HepG2 (cell line): ENCODE measurements at regions not wholly inside any gene's neighbourhood (a gene's known extent, or its start where the extent isn't known, plus 50 kb on each side); places are given as distances from the start of the nearest gene placed in this dataset.

Source experiments
- DMAP1 ChIP-seq: IDR thresholded peaks from 2 replicates; pipeline ENCODE4 v1.6.1; 2016
- E2F1 ChIP-seq: sonication (generic); formaldehyde crosslinking; IDR thresholded peaks from 2 replicates; pipeline ENCODE4 v1.5.0; 2020; ENCODE audit warnings: missing genetic modification reagents
- HNRNPL ChIP-seq: fragments of 200-400 bp; formaldehyde crosslinking; IDR thresholded peaks from 2 replicates; pipeline ENCODE4 v1.6.1; 2017; ENCODE audit warnings: mild to moderate bottlenecking, low read depth, low read length
- YEATS2 ChIP-seq: sonication (generic); formaldehyde crosslinking; IDR thresholded peaks from 2 replicates; pipeline ENCODE4 v1.4.0; 2020; ENCODE audit warnings: missing genetic modification reagents, borderline replicate concordance
- ZNF407 ChIP-seq: sonication (generic); formaldehyde crosslinking; IDR thresholded peaks from one replicate; pipeline ENCODE4 v1.5.1; 2020; ENCODE audit warnings: mild to moderate bottlenecking, missing genetic modification reagents; ENCODE audit errors: not compliant biosample characterization

GRCh38 chr21:31500071-31500470, 156.0 kb upstream of the TIAM1 start (continued):
- TF ChIP-seq HNRNPL (no peak), DMAP1 (CRISPR knock-in tag) (no peak), YEATS2 (CRISPR knock-in tag) (no peak), E2F1 (CRISPR knock-in tag) (no peak), ZNF407 (CRISPR knock-in tag) (no peak)
